K562 (cell line): ENCODE measurements at regions not wholly inside any gene's neighbourhood (a gene's known extent, or its start where the extent isn't known, plus 50 kb on each side); places are given as distances from the start of the nearest gene placed in this dataset.
A peak's percentile ranks its signal among the peaks of the same experiment; 100 is the strongest.

ENCODE experiments used
- AFF1 ChIP-seq, 2 experiments: fragments of 450-650 bp; IDR thresholded peaks; 2 replicates each; pipeline ENCODE4 v1.6.1; 2018; ENCODE audit warnings: mild to moderate bottlenecking in 2 of 2, low read depth in 1 of 2; ENCODE audit not compliant: partially characterized antibody in 2 of 2
- BHLHE40 ChIP-seq: IDR thresholded peaks from 2 replicates; pipeline ENCODE4 v1.6.1; 2011; ENCODE audit warnings: low read length, improper control_type of control experiment
- CREB5 ChIP-seq: fragments of 250-450 bp; sonication (Bioruptor Pico); IDR thresholded peaks from 2 replicates; pipeline ENCODE4 v1.5.0; 2020; ENCODE audit warnings: mild to moderate bottlenecking
- ESRRA ChIP-seq: fragments of 450-650 bp; IDR thresholded peaks from 2 replicates; pipeline ENCODE4 v1.6.1; 2014; ENCODE audit warnings: low read depth, mild to moderate bottlenecking, moderate library complexity, borderline replicate concordance
- ETV5 ChIP-seq: sonication (generic); formaldehyde crosslinking; IDR thresholded peaks from 2 replicates; pipeline ENCODE4 v1.4.0; 2020; ENCODE audit warnings: low read depth, mild to moderate bottlenecking, missing genetic modification reagents
- FOXM1 ChIP-seq, 2 experiments: fragments of 450-650 bp in 1 of 2; sonication (generic) in 1 of 2; formaldehyde crosslinking in 1 of 2; IDR thresholded peaks; 2 replicates each; pipeline versions ENCODE4 v1.6.1 to v1.9.0; 2017 to 2022; ENCODE audit warnings: low read depth in 2 of 2, mild to moderate bottlenecking in 2 of 2, missing genetic modification reagents in 1 of 2, moderate library complexity in 1 of 2
- GTF2F1 ChIP-seq: IDR thresholded peaks from 2 replicates; pipeline ENCODE4 v1.6.1; 2011; ENCODE audit warnings: low read depth, low read length, improper control_type of control experiment
- MCM7 ChIP-seq, 2 experiments: fragments of 450-650 bp; IDR thresholded peaks; 2 replicates each; pipeline ENCODE4 v1.6.1; 2016 to 2018
- MECOM ChIP-seq: fragments of 250-450 bp; sonication (Bioruptor Pico); IDR thresholded peaks from 2 replicates; pipeline ENCODE4 v1.8.0; 2022; ENCODE audit warnings: inconsistent platforms
- MITF ChIP-seq: IDR thresholded peaks from 2 replicates; pipeline ENCODE4 v1.6.1; 2014; ENCODE audit warnings: antibody characterized with exemption
- NCOR1 ChIP-seq: fragments of 450-650 bp; IDR thresholded peaks from 2 replicates; pipeline ENCODE4 v1.6.1; 2016; ENCODE audit warnings: mild to moderate bottlenecking, moderate library complexity
- RBFOX2 ChIP-seq: fragments of 200-400 bp; formaldehyde crosslinking; IDR thresholded peaks from 2 replicates; pipeline ENCODE4 v1.6.1; 2017; ENCODE audit warnings: low read depth, mild to moderate bottlenecking, low read length, moderate library complexity
- ZNF146 ChIP-seq: IDR thresholded peaks from one replicate; pipeline ENCODE4 v1.6.1; 2018; ENCODE audit warnings: missing compliant biosample characterization; ENCODE audit not compliant: unreplicated experiment
- ZNF263 ChIP-seq: sonication (generic); formaldehyde crosslinking; IDR thresholded peaks from 2 replicates; pipeline ENCODE4 v1.8.0; 2022; ENCODE audit warnings: mild to moderate bottlenecking, missing genetic modification reagents, borderline replicate concordance
- ZNF316 ChIP-seq: fragments of 450-650 bp; IDR thresholded peaks from 2 replicates; pipeline ENCODE4 v1.6.1; 2016
- ZNF764 ChIP-seq: fragments of 250-450 bp; sonication (Bioruptor Pico); IDR thresholded peaks from 2 replicates; pipeline ENCODE4 v1.4.0; 2020; ENCODE audit warnings: low read depth, mild to moderate bottlenecking, moderate library complexity
- TF ChIP-seq, protein P1 (sequence below): fragments of 250-450 bp; sonication (Bioruptor Pico); IDR thresholded peaks from 2 replicates; pipeline ENCODE4 v1.9.0; 2021; ENCODE audit warnings: mild to moderate bottlenecking
- TF ChIP-seq, protein P2 (sequence below), 3 experiments: IDR thresholded peaks in 2 of 3; conservative IDR thresholded peaks in 1 of 3; 2 replicates each; pipeline ENCODE4 v1.5.1; 2011 to 2012; ENCODE audit warnings: low read length in 3 of 3, mild to moderate bottlenecking in 3 of 3, control low read depth in 2 of 3, improper control_type of control experiment in 1 of 3, inconsistent platforms in 1 of 3, low read depth in 1 of 3, mixed read lengths in 1 of 3, moderate library complexity in 1 of 3; ENCODE audit not compliant: insufficient read depth in 2 of 3

- TF ChIP-seq AFF1 (IDR thresholded peaks at IDR 0.05; ENCODE audit: low read depth in 1 of 2, partially characterized antibody in 2 of 2) (peak in 1 of 2 experiments; percentile 30), MCM7 (IDR thresholded peaks at IDR 0.05) (no peak), ZNF146 (no peak), ZNF764 (CRISPR knock-in tag) (no peak), NCOR1 (peak; percentile 50), CREB5 (CRISPR knock-in tag) (no peak), ETV5 (CRISPR knock-in tag) (peak; percentile 34; the same call in 1 of the 2 replicates), ZNF316 (peak; percentile 62), BHLHE40 (0 out of 2 replicates have a peak, but pooled peaks have one; percentile 21), MITF (peak; percentile 40; the same call in 1 of the 2 replicates), ZNF263 (CRISPR knock-in tag) (no peak), FOXM1 (IDR thresholded peaks at IDR 0.05; ENCODE audit: low read depth) (no peak), FOXM1 (CRISPR knock-in tag; IDR thresholded peaks at IDR 0.05; ENCODE audit: low read depth) (no peak), ESRRA (0 out of 2 replicates have a peak, but pooled peaks have one; percentile 7), RBFOX2 (peak; percentile 62), MECOM (CRISPR knock-in tag) (no peak), GTF2F1 (no peak)
- TF ChIP-seq, protein P1, sequence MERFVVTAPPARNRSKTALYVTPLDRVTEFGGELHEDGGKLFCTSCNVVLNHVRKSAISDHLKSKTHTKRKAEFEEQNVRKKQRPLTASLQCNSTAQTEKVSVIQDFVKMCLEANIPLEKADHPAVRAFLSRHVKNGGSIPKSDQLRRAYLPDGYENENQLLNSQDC (CRISPR knock-in tag): no peak
- TF ChIP-seq, protein P2, sequence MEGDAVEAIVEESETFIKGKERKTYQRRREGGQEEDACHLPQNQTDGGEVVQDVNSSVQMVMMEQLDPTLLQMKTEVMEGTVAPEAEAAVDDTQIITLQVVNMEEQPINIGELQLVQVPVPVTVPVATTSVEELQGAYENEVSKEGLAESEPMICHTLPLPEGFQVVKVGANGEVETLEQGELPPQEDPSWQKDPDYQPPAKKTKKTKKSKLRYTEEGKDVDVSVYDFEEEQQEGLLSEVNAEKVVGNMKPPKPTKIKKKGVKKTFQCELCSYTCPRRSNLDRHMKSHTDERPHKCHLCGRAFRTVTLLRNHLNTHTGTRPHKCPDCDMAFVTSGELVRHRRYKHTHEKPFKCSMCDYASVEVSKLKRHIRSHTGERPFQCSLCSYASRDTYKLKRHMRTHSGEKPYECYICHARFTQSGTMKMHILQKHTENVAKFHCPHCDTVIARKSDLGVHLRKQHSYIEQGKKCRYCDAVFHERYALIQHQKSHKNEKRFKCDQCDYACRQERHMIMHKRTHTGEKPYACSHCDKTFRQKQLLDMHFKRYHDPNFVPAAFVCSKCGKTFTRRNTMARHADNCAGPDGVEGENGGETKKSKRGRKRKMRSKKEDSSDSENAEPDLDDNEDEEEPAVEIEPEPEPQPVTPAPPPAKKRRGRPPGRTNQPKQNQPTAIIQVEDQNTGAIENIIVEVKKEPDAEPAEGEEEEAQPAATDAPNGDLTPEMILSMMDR (IDR thresholded peaks at IDR 0.05 in 2 of 3, conservative IDR thresholded peaks at IDR 0.05 in 1 of 3; ENCODE audit: insufficient read depth in 2 of 3, low read depth in 1 of 3, low read length in 3 of 3): no peak
These were observed 132.4 kb downstream of the MN1 start (continued) for GRCh38 chr22:27668828-27669797.
